ENCODE measurements at regions not wholly inside any gene's neighbourhood (a gene's known extent, or its start where the extent isn't known, plus 50 kb on each side); places are given as distances from the start of the nearest gene placed in this dataset.

- TF ChIP-seq CTCF (IDR thresholded peaks at IDR 0.05) = no peak
- TF ChIP-seq POLR2A (IDR thresholded peaks at IDR 0.05) = no peak
These were observed 224.9 kb upstream of the AUTS2 start for GRCh38 chr7:69373171-69374043.
